Vagina (tissue), 2 donors: ENCODE measurements at regions not wholly inside any gene's neighbourhood (a gene's known extent, or its start where the extent isn't known, plus 50 kb on each side); places are given as distances from the start of the nearest gene placed in this dataset.

Experiments
- DNase-seq, 2 donors: peaks; one replicate each; pipeline ENCODE4 v3.0.0-alpha.2; 2017; ENCODE audit errors: extremely low spot score in 2 of 2
- H3K27ac ChIP-seq: fragments of 200-600 bp; sonication (generic); one replicate; pipeline ENCODE4 v1.5.1; 2019
- H3K27me3 ChIP-seq: fragments of 200-600 bp; sonication (generic); one replicate; pipeline ENCODE4 v1.5.1; 2019
- H3K36me3 ChIP-seq, 2 donors: fragments of 200-600 bp; sonication (generic); one replicate each; pipeline ENCODE4 v1.5.1; 2017 to 2019
- H3K4me1 ChIP-seq: fragments of 200-600 bp; sonication (generic); one replicate; pipeline ENCODE4 v1.5.1; 2019
- H3K4me3 ChIP-seq, 2 donors: fragments of 200-600 bp; sonication (generic); 1 replicate in 1 of 2; 2 replicates in 1 of 2; pipeline ENCODE4 v1.5.1; 2016 to 2019
- H3K9me3 ChIP-seq: fragments of 200-600 bp; sonication (generic); one replicate; pipeline ENCODE4 v1.5.1; 2019
- POLR2A ChIP-seq, 2 donors: fragments of 450-650 bp; IDR thresholded peaks; one replicate each; pipeline ENCODE4 v1.6.1; 2017; ENCODE audit warnings: antibody characterized with exemption in 2 of 2, mild to moderate bottlenecking in 2 of 2, moderate library complexity in 2 of 2
- POLR2AphosphoS5 ChIP-seq, 2 donors: sonication (generic); formaldehyde crosslinking; IDR thresholded peaks; one replicate each; pipeline ENCODE4 v1.9.0; 2017; ENCODE audit warnings: antibody characterized with exemption in 2 of 2, mild to moderate bottlenecking in 2 of 2, low read depth in 1 of 2; ENCODE audit not compliant: insufficient read depth in 1 of 2
- intact Hi-C: fragments of 100-400 bp; cut with DNase I; formaldehyde crosslinking; loops from one replicate; pipeline ENCODE4 v1.15.1; 2023
- TF ChIP-seq, protein P1 (sequence below), 3 experiments: fragments of 450-650 bp in 2 of 3; fragments of 200-600 bp in 1 of 3; sonication (generic) in 1 of 3; IDR thresholded peaks; one replicate each; pipeline ENCODE4 v1.5.1; 2017 to 2019; ENCODE audit warnings: antibody characterized with exemption in 3 of 3, mild to moderate bottlenecking in 2 of 3, moderate library complexity in 2 of 3

DNA sequence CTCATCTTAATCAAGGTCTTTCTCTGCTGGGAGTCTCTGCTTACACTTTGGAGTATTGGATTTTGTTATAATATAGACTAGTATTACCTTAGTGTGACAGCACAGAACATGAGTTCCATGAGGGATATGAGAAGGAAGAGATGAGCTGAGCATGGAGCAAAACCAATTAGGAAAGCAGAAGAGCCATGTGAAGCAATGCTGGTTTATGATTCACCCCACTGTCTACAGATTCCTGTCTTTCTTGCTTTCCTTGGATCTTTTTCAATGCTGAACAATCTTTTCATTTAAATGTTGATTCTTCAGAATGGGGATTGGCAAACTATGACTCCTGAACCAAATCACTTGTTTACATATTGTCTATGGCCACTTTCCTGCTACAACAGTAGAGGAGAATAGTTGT is 70.4 kb upstream of the KITLG start:
- Histone ChIP-seq H3K36me3 (no peaks in the 10 kb centered on the region), H3K4me1 (no peaks in the 10 kb centered on the region), H3K4me3 (no peak overlapping the region), H3K27me3 (no peaks in the 10 kb centered on the region), H3K27ac (no peak overlapping the region), H3K9me3 (no peaks in the 10 kb centered on the region)
- intact Hi-C loops = no loop called here
- DNase-seq = no peak
- TF ChIP-seq POLR2AphosphoS5 (IDR thresholded peaks at IDR 0.05; ENCODE audit: insufficient read depth in 1 of 2, low read depth in 1 of 2) (no peak), POLR2A (IDR thresholded peaks at IDR 0.05) (no peak)
- TF ChIP-seq, protein P1, sequence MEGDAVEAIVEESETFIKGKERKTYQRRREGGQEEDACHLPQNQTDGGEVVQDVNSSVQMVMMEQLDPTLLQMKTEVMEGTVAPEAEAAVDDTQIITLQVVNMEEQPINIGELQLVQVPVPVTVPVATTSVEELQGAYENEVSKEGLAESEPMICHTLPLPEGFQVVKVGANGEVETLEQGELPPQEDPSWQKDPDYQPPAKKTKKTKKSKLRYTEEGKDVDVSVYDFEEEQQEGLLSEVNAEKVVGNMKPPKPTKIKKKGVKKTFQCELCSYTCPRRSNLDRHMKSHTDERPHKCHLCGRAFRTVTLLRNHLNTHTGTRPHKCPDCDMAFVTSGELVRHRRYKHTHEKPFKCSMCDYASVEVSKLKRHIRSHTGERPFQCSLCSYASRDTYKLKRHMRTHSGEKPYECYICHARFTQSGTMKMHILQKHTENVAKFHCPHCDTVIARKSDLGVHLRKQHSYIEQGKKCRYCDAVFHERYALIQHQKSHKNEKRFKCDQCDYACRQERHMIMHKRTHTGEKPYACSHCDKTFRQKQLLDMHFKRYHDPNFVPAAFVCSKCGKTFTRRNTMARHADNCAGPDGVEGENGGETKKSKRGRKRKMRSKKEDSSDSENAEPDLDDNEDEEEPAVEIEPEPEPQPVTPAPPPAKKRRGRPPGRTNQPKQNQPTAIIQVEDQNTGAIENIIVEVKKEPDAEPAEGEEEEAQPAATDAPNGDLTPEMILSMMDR (IDR thresholded peaks at IDR 0.05) = no peak

DNA sequence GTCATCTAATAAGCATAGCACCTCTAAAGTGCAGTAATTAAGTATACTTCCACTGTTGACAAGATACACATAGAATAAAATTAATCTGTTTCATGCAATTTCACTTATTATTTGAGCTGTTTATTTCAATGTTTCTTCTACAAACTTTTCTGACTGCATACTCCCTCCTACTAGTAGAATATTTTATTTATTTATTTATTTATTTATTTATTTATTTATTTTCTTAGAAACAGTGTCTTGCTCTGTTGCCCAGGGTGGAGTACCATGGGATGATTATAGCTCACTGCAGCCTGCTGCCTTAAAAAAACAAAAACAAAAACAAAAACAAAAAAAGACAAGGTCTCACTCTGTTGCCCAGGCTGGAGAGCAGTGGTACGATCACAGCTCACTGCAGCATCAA is 68.4 kb upstream of the KITLG start:
- Histone ChIP-seq H3K27me3 (no peaks in the 10 kb centered on the region), H3K4me3 (no peak overlapping the region), H3K4me1 (no peaks in the 10 kb centered on the region), H3K36me3 (no peaks in the 10 kb centered on the region), H3K27ac (no peak overlapping the region), H3K9me3 (no peaks in the 10 kb centered on the region)
- TF ChIP-seq POLR2AphosphoS5 (IDR thresholded peaks at IDR 0.05; ENCODE audit: insufficient read depth in 1 of 2, low read depth in 1 of 2) (no peak), POLR2A (IDR thresholded peaks at IDR 0.05) (no peak)
- TF ChIP-seq, protein P1 (IDR thresholded peaks at IDR 0.05) = no peak
- DNase-seq = no peak
- intact Hi-C loops = no loop called here

DNA sequence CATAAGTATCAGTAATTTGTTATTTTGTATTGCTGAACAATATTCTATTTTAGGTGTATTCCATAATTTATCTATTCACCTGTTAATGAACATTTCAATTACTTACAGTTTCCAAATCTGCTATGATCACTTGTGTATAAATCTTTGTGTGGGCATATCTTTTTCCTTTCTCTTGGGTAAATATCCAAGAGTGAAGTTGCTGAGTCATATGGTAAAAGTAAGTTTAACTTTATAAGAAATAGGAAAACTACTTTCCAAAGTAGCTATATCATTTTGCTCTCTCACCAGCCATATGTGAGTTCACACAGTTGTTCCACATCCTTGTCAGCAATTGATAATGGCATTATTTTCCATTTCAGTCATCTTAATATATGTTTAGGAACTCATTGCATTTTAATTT is 66.6 kb upstream of the KITLG start:
- intact Hi-C loops = no loop called here
- TF ChIP-seq POLR2AphosphoS5 (IDR thresholded peaks at IDR 0.05; ENCODE audit: insufficient read depth in 1 of 2, low read depth in 1 of 2) = no peak
- TF ChIP-seq, protein P1 (IDR thresholded peaks at IDR 0.05) = no peak
- TF ChIP-seq POLR2A (IDR thresholded peaks at IDR 0.05) = no peak
- Histone ChIP-seq H3K36me3 (no peaks in the 10 kb centered on the region), H3K4me3 (no peak overlapping the region), H3K27ac (no peak overlapping the region), H3K9me3 (no peaks in the 10 kb centered on the region), H3K27me3 (no peaks in the 10 kb centered on the region), H3K4me1 (peaks cover 6% of the 10 kb centered on the region)
- DNase-seq = no peak

DNA sequence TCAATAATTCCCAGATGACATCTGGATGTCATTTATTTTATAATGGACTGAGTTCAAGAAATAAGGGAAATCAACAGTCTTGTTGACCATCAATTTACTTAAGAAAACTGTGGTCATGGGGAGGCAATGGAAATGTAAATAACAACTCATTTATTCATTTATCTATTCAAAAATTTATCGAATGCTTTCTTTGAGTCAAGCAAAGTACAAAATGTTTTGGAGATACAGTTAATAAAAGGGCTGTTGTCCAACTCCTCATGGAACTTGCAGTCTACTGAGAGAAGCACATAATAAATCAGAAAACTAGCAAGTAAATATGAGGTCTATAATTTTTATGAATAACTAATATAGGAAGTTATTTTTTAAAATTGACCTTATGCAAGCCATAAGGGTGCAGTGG is 65.5 kb upstream of the KITLG start:
- no peak overlapping the region for H3K4me3 ChIP-seq
- no peaks in the 10 kb centered on the region for H3K36me3 ChIP-seq
- H3K9me3 ChIP-seq = no peaks in the 10 kb centered on the region
- H3K27ac ChIP-seq = no peak overlapping the region
- intact Hi-C loops = no loop called here
- peaks cover 6% of the 10 kb centered on the region for H3K4me1 ChIP-seq
- TF ChIP-seq, protein P1 (IDR thresholded peaks at IDR 0.05) = no peak
- TF ChIP-seq POLR2AphosphoS5 (IDR thresholded peaks at IDR 0.05; ENCODE audit: insufficient read depth in 1 of 2, low read depth in 1 of 2) = no peak
- no peak for TF ChIP-seq POLR2A (IDR thresholded peaks at IDR 0.05)
- H3K27me3 ChIP-seq = no peaks in the 10 kb centered on the region
- DNase-seq = no peak

DNA sequence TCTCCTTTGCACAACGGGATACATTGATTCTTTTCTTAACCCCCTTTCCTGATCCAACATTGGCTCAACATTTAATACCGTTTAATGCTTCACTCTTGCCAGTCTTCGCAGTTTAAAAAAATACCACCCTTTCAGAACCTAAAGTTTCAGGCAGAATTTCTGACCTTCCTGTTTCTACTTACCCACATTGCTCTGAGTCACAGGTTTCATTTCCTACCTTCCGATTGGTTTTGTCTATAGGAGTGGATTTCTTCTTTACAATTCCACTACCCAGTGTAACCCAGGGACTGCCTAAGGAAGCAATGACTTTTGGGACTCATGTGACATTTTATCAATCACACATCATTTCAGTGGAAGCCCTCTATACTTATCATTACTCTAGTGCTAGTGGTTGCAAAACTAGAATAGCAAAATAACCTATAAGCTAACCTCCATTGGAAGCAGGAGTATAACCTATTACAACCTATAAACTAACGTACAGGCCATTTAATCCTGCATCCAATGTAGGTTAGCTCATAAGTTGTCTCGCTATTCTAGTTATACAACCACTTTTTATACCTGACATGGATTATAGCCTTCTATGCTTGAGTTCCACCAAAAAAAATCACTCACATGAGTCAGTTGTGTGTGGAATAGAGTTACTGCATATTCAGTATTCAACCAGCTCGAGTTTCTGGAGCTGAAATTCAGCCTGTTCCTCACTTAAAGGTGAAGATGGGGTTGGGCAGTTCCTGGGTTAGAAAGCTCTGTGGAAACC is 64.9 kb upstream of the KITLG start:
- TF ChIP-seq, protein P1 (IDR thresholded peaks at IDR 0.05) = no peak
- TF ChIP-seq POLR2AphosphoS5 (IDR thresholded peaks at IDR 0.05; ENCODE audit: insufficient read depth in 1 of 2, low read depth in 1 of 2) (no peak), POLR2A (IDR thresholded peaks at IDR 0.05) (no peak)
- Histone ChIP-seq H3K9me3 (no peaks in the 10 kb centered on the region), H3K4me1 (peaks cover 6% of the 10 kb centered on the region), H3K4me3 (no peak overlapping the region), H3K36me3 (no peaks in the 10 kb centered on the region), H3K27ac (no peak overlapping the region), H3K27me3 (no peaks in the 10 kb centered on the region)
- intact Hi-C loops = no loop called here
- DNase-seq = no peak
